ENCODE measurements at regions not wholly inside any gene's neighbourhood (a gene's known extent, or its start where the extent isn't known, plus 50 kb on each side); places are given as distances from the start of the nearest gene placed in this dataset.

DNA sequence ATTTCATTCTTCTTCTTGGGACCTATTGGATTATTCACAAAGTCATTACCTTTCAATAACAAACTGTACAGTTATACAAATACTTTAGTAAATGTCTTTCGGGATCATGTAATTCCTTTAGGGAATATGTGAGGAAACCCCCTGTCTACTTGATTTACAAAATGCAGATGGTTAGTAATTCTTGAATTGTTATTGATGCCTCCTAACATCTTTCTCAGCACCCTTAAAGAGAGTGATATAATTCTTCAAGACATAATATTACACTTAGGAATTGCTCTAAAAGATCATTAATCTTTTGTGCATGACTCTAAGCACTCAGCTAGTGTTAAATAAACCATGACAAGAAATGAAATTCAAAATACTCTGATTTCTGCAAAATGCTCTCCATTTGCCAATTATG lies 988.1 kb upstream of the HS3ST1 start:
- no peak overlapping the region for H3K56ac ChIP-seq (ENCODE audit: extremely low read depth, insufficient read depth, low read length)
- H3K27me3 ChIP-seq (ENCODE audit: control insufficient read depth, insufficient read depth, low read length): no peaks in the 10 kb centered on the region
- POLR2A ChIA-PET (ENCODE audit: unreplicated experiment): no interaction called here
- CTCF ChIA-PET: no interaction called here
- H3K9me3 ChIP-seq (ENCODE audit: control insufficient read depth, insufficient read depth, low read length): peaks cover 8% of the 10 kb centered on the region
- no TSS peak for BruUV-seq (replicated peaks)
- no peak overlapping the region for H2BK15ac ChIP-seq (ENCODE audit: low read depth, low read length)
- no peak overlapping the region for H4K8ac ChIP-seq (ENCODE audit: low read depth in 2 of 2, low read length in 2 of 2)
- H3K4me2 ChIP-seq (ENCODE audit: low read depth, low read length): no peak overlapping the region
- H3K14ac ChIP-seq (replicated peaks; ENCODE audit: low read depth, low read length): no peak overlapping the region
- H4K20me1 ChIP-seq (ENCODE audit: insufficient read depth, low read length): no peaks in the 10 kb centered on the region
- no peak overlapping the region for H3K23ac ChIP-seq (ENCODE audit: low read depth, low read length)
- dilution Hi-C loops (cut with HindIII; ENCODE audit: low sequenced_read_pairs, unreplicated experiment) (no loop called here), intact Hi-C loops (cut with micrococcal nuclease) (no loop called here), in situ Hi-C loops (cut with MboI; ENCODE audit: low sequenced_read_pairs) (no loop called here)
- no peaks in the 10 kb centered on the region for H3K9me1 ChIP-seq (ENCODE audit: insufficient read depth, low read length)
- H4K5ac ChIP-seq (ENCODE audit: low read depth, low read length): no peak overlapping the region
- no peak for TF ChIP-seq RAD21 (IDR thresholded peaks at IDR 0.05; ENCODE audit: low read length)
- no peak for TF ChIP-seq NFE2L2 (IDR thresholded peaks at IDR 0.05; ENCODE audit: low read depth, low read length)
- no peak for TF ChIP-seq POLR2A (IDR thresholded peaks at IDR 0.05; ENCODE audit: low read depth, low read length)
- no peak for TF ChIP-seq RCOR1 (IDR thresholded peaks at IDR 0.05; ENCODE audit: insufficient replicate concordance, low read length)
- no peak for TF ChIP-seq CHD1 (IDR thresholded peaks at IDR 0.05; ENCODE audit: low read depth, low read length)
- TF ChIP-seq BHLHE40 (IDR thresholded peaks at IDR 0.05; ENCODE audit: low read depth, low read length): no peak
- H3K18ac ChIP-seq (ENCODE audit: low read depth, low read length): no peak overlapping the region
- no peaks in the 10 kb centered on the region for H3K36me3 ChIP-seq (ENCODE audit: control insufficient read depth, insufficient read depth, low read length)
- H4K91ac ChIP-seq (ENCODE audit: insufficient read depth, low read depth, low read length): no peak overlapping the region
- no peak overlapping the region for H2BK5ac ChIP-seq (ENCODE audit: low read depth, low read length, poor library complexity, severe bottlenecking)
- no CpG with 5 or more reads among the region's 1 CpG for WGBS, 2 experiments (ENCODE audit: extremely low coverage in 2 of 2, insufficient read length in 1 of 2)
- H2BK20ac ChIP-seq (ENCODE audit: low read depth, low read length): no peak overlapping the region
- no peak overlapping the region for H2AFZ ChIP-seq (replicated peaks; ENCODE audit: low read length, poor library complexity)
- H3K4ac ChIP-seq (ENCODE audit: low read depth, low read length): no peak overlapping the region
- no peak overlapping the region for H2AK9ac ChIP-seq (replicated peaks; ENCODE audit: low read depth, low read length, poor library complexity)
- no peak for DNase-seq
- H3K79me1 ChIP-seq (ENCODE audit: low read depth in 1 of 2, low read length in 2 of 2): no peaks in the 10 kb centered on the region
- no peak overlapping the region for H3K27ac ChIP-seq (ENCODE audit: insufficient read depth, low read length)
- no peak overlapping the region for H3K4me3 ChIP-seq (ENCODE audit: insufficient read depth, low read depth, low read length)
- no peak for ATAC-seq (ENCODE audit: low read depth)
- H2AK5ac ChIP-seq (ENCODE audit: low read depth, low read length): no peak overlapping the region
- H2BK120ac ChIP-seq (ENCODE audit: low read depth, low read length): no peak overlapping the region
- no peaks in the 10 kb centered on the region for H3K4me1 ChIP-seq (ENCODE audit: control insufficient read depth, insufficient read depth, low read length)
- H3K9ac ChIP-seq (ENCODE audit: low read depth, low read length): no peak overlapping the region
